Esophagus squamous epithelium (tissue), 4 donors: ENCODE measurements at regions not wholly inside any gene's neighbourhood (a gene's known extent, or its start where the extent isn't known, plus 50 kb on each side); places are given as distances from the start of the nearest gene placed in this dataset.

ENCODE experiments used
- POLR2A ChIP-seq, 4 donors: fragments of 450-650 bp; IDR thresholded peaks; one replicate each; pipeline ENCODE4 v1.6.1; 2017; ENCODE audit warnings: antibody characterized with exemption in 4 of 4, mild to moderate bottlenecking in 4 of 4, moderate library complexity in 3 of 4
- TF ChIP-seq, protein P1 (sequence below), 6 experiments: fragments of 450-650 bp in 4 of 6; fragments of 200-600 bp in 2 of 6; sonication (generic) in 2 of 6; IDR thresholded peaks; one replicate each; pipeline ENCODE4 v1.5.1; 2016 to 2019; ENCODE audit warnings: antibody characterized with exemption in 6 of 6, mild to moderate bottlenecking in 4 of 6, moderate library complexity in 4 of 6

- TF ChIP-seq POLR2A (IDR thresholded peaks at IDR 0.05), result no peak
- TF ChIP-seq, protein P1, sequence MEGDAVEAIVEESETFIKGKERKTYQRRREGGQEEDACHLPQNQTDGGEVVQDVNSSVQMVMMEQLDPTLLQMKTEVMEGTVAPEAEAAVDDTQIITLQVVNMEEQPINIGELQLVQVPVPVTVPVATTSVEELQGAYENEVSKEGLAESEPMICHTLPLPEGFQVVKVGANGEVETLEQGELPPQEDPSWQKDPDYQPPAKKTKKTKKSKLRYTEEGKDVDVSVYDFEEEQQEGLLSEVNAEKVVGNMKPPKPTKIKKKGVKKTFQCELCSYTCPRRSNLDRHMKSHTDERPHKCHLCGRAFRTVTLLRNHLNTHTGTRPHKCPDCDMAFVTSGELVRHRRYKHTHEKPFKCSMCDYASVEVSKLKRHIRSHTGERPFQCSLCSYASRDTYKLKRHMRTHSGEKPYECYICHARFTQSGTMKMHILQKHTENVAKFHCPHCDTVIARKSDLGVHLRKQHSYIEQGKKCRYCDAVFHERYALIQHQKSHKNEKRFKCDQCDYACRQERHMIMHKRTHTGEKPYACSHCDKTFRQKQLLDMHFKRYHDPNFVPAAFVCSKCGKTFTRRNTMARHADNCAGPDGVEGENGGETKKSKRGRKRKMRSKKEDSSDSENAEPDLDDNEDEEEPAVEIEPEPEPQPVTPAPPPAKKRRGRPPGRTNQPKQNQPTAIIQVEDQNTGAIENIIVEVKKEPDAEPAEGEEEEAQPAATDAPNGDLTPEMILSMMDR (IDR thresholded peaks at IDR 0.05), result no peak
These were observed 103.1 kb downstream of the SLC16A1 start for GRCh38 chr1:112852934-112853333.
